SK-N-SH (cell line): ENCODE measurements at regions not wholly inside any gene's neighbourhood (a gene's known extent, or its start where the extent isn't known, plus 50 kb on each side); places are given as distances from the start of the nearest gene placed in this dataset.

Experiments used
- IRF3 ChIP-seq: fragments of 150-350 bp; IDR thresholded peaks from 2 replicates; pipeline ENCODE4 v1.6.1; 2016; ENCODE audit warnings: mild to moderate bottlenecking, low read depth, low read length
- MXI1 ChIP-seq: IDR thresholded peaks from 2 replicates; pipeline ENCODE4 v1.6.1; 2012; ENCODE audit warnings: mild to moderate bottlenecking, low read depth, low read length, improper control_type of control experiment
- RAD21 ChIP-seq: IDR thresholded peaks from 2 replicates; pipeline ENCODE4 v1.6.1; 2012; ENCODE audit warnings: mild to moderate bottlenecking, low read length
- TF ChIP-seq, protein P1 (sequence below): fragments of 200-600 bp; sonication (generic); IDR thresholded peaks from 2 replicates; pipeline ENCODE4 v1.6.1; 2017; ENCODE audit warnings: antibody characterized with exemption, mild to moderate bottlenecking, moderate library complexity
- TF ChIP-seq, protein P2 (sequence below): fragments of 150-350 bp; IDR thresholded peaks from 2 replicates; pipeline ENCODE4 v1.6.1; 2017; ENCODE audit warnings: antibody characterized with exemption, low read length, low read depth, borderline replicate concordance
- TF ChIP-seq, protein P3 (sequence below): IDR thresholded peaks from 2 replicates; pipeline ENCODE4 v1.4.0; 2012; ENCODE audit warnings: low read depth

GRCh38 chr3:81005992-81006391 lies 755.5 kb downstream of the GBE1 start:
- TF ChIP-seq RAD21 (no peak), MXI1 (no peak), IRF3 (no peak)
- TF ChIP-seq, protein P1, sequence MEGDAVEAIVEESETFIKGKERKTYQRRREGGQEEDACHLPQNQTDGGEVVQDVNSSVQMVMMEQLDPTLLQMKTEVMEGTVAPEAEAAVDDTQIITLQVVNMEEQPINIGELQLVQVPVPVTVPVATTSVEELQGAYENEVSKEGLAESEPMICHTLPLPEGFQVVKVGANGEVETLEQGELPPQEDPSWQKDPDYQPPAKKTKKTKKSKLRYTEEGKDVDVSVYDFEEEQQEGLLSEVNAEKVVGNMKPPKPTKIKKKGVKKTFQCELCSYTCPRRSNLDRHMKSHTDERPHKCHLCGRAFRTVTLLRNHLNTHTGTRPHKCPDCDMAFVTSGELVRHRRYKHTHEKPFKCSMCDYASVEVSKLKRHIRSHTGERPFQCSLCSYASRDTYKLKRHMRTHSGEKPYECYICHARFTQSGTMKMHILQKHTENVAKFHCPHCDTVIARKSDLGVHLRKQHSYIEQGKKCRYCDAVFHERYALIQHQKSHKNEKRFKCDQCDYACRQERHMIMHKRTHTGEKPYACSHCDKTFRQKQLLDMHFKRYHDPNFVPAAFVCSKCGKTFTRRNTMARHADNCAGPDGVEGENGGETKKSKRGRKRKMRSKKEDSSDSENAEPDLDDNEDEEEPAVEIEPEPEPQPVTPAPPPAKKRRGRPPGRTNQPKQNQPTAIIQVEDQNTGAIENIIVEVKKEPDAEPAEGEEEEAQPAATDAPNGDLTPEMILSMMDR: peak; percentile 40; the same call in 1 of the 2 replicates
- TF ChIP-seq, protein P2, sequence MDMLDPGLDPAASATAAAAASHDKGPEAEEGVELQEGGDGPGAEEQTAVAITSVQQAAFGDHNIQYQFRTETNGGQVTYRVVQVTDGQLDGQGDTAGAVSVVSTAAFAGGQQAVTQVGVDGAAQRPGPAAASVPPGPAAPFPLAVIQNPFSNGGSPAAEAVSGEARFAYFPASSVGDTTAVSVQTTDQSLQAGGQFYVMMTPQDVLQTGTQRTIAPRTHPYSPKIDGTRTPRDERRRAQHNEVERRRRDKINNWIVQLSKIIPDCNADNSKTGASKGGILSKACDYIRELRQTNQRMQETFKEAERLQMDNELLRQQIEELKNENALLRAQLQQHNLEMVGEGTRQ: no peak
- TF ChIP-seq, protein P3, sequence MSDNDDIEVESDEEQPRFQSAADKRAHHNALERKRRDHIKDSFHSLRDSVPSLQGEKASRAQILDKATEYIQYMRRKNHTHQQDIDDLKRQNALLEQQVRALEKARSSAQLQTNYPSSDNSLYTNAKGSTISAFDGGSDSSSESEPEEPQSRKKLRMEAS: no peak
